ENCODE measurements at regions not wholly inside any gene's neighbourhood (a gene's known extent, or its start where the extent isn't known, plus 50 kb on each side); places are given as distances from the start of the nearest gene placed in this dataset.

- TF ChIP-seq EZH2 (IDR thresholded peaks at IDR 0.05; ENCODE audit: insufficient read depth, low read length), result no peak
- TF ChIP-seq CTCF (IDR thresholded peaks at IDR 0.05; ENCODE audit: insufficient read depth, low read depth, low read length), result no peak
Measured at GRCh38 chr2:120985174-120985996, 249.7 kb downstream of the GLI2 start.
